Prostate gland (tissue), 2 donors: ENCODE measurements at regions not wholly inside any gene's neighbourhood (a gene's known extent, or its start where the extent isn't known, plus 50 kb on each side); places are given as distances from the start of the nearest gene placed in this dataset.
"Not testable (repeated sequence)": the region's sequence is repeated elsewhere in the genome, so short reads cannot be mapped to it uniquely, and the experiment has no call there.

Source experiments
- DNase-seq: peaks from one replicate; pipeline ENCODE4 v3.0.0-alpha.2; 2019; ENCODE audit warnings: low spot score
- H3K27ac ChIP-seq, 2 donors: fragments of 200-600 bp; sonication (generic); 2 replicates each; pipeline ENCODE4 v1.5.1; 2017 to 2019
- H3K27me3 ChIP-seq: fragments of 200-600 bp; sonication (generic); replicated peaks from 2 replicates; pipeline ENCODE4 v1.5.1; 2019; ENCODE audit not compliant: insufficient read depth
- H3K36me3 ChIP-seq, 2 donors: fragments of 200-600 bp; sonication (generic); 1 replicate in 1 of 2; 2 replicates in 1 of 2; pipeline versions ENCODE4 v1.5.1 to v1.8.1; 2017 to 2019
- H3K4me1 ChIP-seq: fragments of 200-600 bp; sonication (generic); replicated peaks from 2 replicates; pipeline ENCODE4 v1.5.1; 2019
- H3K4me3 ChIP-seq, 2 donors: fragments of 200-600 bp; sonication (generic); 2 replicates each; pipeline ENCODE4 v1.5.1; 2017 to 2019
- H3K9me3 ChIP-seq: fragments of 200-600 bp; sonication (generic); 2 replicates; pipeline ENCODE4 v1.5.1; 2017
- POLR2A ChIP-seq: fragments of 450-650 bp; IDR thresholded peaks from one replicate; pipeline ENCODE4 v1.6.1; 2016; ENCODE audit warnings: antibody characterized with exemption, mild to moderate bottlenecking
- POLR2AphosphoS5 ChIP-seq: sonication (generic); formaldehyde crosslinking; IDR thresholded peaks from one replicate; pipeline ENCODE4 v1.6.1; 2017; ENCODE audit warnings: antibody characterized with exemption
- WGBS: methylation state at CpG from one replicate; pipeline ENCODE4 v1.1.5; 2018; 5-methylcytosine and 5-hydroxymethylcytosine counted together
- intact Hi-C: fragments of 100-400 bp; cut with DNase I; formaldehyde crosslinking; loops from one replicate; pipeline ENCODE4 v1.14.2; 2022
- TF ChIP-seq, protein P1 (sequence below), 4 experiments: fragments of 200-600 bp in 2 of 4; fragments of 450-650 bp in 2 of 4; sonication (generic) in 2 of 4; IDR thresholded peaks; 1 replicate in 3 of 4; 2 replicates in 1 of 4; pipeline ENCODE4 v1.5.1; 2016 to 2019; ENCODE audit warnings: antibody characterized with exemption in 4 of 4, mild to moderate bottlenecking in 2 of 4, moderate library complexity in 2 of 4

DNA sequence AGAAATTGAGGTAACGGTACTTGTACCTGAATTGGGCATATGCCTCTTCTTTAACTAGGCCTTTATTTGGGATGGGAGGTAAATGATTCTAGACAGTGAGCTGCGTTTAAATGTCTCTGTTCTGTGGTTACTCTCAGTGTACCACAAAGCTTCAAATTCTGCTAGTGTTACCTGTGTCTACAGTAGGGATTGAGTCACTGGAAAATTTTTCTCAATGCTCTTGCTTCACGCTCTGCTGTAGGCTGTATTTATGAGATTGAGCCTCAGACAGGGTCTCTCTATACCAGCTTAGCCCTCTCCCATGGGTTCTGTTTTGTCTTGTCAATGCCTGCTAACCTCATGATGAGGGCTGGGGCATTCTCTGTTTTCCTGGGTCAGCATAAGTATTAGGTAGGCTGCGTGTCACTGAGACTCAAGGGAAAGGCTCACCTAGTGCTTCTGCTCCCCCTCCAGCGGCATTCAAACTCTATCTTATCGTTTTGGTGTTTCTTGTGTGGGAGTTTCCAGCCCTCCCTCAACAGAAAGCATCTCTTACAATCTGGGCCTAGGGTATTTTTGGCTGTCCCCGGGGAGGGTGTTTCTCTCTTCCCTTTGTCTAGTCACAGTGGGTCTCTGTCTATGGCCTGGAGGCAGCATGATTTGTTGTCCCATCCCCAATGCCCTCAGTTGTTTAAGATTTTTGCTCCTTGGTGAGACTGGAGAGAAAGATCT is 285.8 kb downstream of the ADGRD1 start:
- intact Hi-C loops, result no loop called here

GRCh38 chr12:131241517-131241916 is 287.8 kb downstream of the ADGRD1 start:
- Histone ChIP-seq H3K4me3 (no peak overlapping the region), H3K27ac (no peak overlapping the region), H3K36me3 (no peaks in the 10 kb centered on the region), H3K4me1 (no peaks in the 10 kb centered on the region), H3K27me3 (no peaks in the 10 kb centered on the region), H3K9me3 (no peaks in the 10 kb centered on the region)
- TF ChIP-seq, protein P1, sequence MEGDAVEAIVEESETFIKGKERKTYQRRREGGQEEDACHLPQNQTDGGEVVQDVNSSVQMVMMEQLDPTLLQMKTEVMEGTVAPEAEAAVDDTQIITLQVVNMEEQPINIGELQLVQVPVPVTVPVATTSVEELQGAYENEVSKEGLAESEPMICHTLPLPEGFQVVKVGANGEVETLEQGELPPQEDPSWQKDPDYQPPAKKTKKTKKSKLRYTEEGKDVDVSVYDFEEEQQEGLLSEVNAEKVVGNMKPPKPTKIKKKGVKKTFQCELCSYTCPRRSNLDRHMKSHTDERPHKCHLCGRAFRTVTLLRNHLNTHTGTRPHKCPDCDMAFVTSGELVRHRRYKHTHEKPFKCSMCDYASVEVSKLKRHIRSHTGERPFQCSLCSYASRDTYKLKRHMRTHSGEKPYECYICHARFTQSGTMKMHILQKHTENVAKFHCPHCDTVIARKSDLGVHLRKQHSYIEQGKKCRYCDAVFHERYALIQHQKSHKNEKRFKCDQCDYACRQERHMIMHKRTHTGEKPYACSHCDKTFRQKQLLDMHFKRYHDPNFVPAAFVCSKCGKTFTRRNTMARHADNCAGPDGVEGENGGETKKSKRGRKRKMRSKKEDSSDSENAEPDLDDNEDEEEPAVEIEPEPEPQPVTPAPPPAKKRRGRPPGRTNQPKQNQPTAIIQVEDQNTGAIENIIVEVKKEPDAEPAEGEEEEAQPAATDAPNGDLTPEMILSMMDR (IDR thresholded peaks at IDR 0.05), result no peak
- TF ChIP-seq POLR2AphosphoS5 (no peak), POLR2A (no peak)
- intact Hi-C loops, result no loop called here
- no peak for DNase-seq

More for the DNA sequence above, 285.8 kb downstream of the ADGRD1 start:
- no peak overlapping the region for H3K27ac ChIP-seq
- no peaks in the 10 kb centered on the region for H3K9me3 ChIP-seq
- no peak for TF ChIP-seq POLR2A
- TF ChIP-seq POLR2AphosphoS5, result no peak
- TF ChIP-seq, protein P1 (IDR thresholded peaks at IDR 0.05), result no peak
- 87% methylated on average over 7 of the region's 7 CpGs for WGBS
- no peaks in the 10 kb centered on the region for H3K4me1 ChIP-seq
- H3K4me3 ChIP-seq, result no peak overlapping the region
- H3K27me3 ChIP-seq, result no peaks in the 10 kb centered on the region
- H3K36me3 ChIP-seq, result no peaks in the 10 kb centered on the region
- DNase-seq, result no peak

- TF ChIP-seq, protein P1 (IDR thresholded peaks at IDR 0.05), result no peak
- no peak for TF ChIP-seq POLR2AphosphoS5
- no peak for TF ChIP-seq POLR2A
- WGBS, result 87% methylated on average over 5 of the region's 5 CpGs
- Histone ChIP-seq H3K36me3 (no peaks in the 10 kb centered on the region), H3K4me1 (no peaks in the 10 kb centered on the region), H3K4me3 (no peak overlapping the region), H3K27ac (no peak overlapping the region), H3K9me3 (no peaks in the 10 kb centered on the region), H3K27me3 (no peaks in the 10 kb centered on the region)
- intact Hi-C loops, result no loop called here
- no peak for DNase-seq
These were observed 289.2 kb downstream of the ADGRD1 start for GRCh38 chr12:131242741-131243496.

DNA sequence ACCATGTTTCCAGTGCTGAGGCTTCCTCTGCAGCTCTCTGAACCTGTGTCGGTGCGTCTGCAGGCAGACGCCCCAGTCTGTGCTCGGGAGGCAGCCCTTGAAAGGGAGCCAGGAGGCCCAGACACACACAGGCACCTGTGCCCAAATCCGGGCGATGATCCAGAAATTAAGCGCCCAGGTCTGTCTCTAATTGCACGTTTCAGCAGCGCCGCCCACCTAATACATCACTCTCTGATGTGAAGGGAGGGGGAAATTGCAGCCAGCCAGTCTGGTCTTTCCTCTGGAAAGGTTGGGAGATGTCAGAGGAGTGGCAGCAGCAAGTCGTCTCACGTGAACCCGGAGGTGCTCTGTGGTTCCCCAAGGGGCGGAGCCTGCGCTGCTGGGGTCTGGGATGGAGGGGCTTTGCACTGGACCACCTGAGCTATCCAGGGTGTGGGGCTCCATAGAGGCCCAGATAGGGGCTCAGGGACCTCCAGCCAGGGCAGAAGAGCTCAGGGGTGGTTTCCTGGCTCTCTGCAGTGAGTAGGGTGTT is 290.5 kb downstream of the ADGRD1 start:
- H3K36me3 ChIP-seq, H3K27ac ChIP-seq, intact Hi-C loops, DNase-seq, H3K4me3 ChIP-seq, H3K4me1 ChIP-seq, H3K27me3 ChIP-seq, H3K9me3 ChIP-seq: not testable (repeated sequence)
- WGBS, result 33% methylated on average over 9 of the region's 15 CpGs

DNA sequence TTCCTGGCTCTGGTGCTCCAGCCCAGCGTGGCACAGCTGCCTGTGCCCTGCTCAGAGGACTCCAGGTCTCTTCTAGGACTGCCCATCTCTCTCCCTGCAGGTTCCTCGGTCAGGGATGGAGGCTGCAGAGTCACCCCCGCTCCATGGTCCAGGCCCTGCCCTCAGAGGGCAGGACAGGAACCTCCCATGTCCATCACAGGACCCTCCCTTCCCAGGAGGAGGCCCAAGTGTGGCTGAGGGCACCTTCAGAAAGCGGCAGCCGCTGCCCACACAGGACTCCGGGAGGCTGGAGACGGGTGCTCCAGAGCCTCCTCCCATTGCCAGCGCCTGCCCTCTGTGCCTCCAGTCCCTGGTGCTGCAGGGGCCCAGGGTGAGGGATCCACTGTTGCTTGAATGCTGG is 291.5 kb downstream of the ADGRD1 start:
- H3K36me3 ChIP-seq, intact Hi-C loops, DNase-seq, H3K4me3 ChIP-seq, H3K27me3 ChIP-seq, H3K27ac ChIP-seq, H3K9me3 ChIP-seq, H3K4me1 ChIP-seq: not testable (repeated sequence)
- WGBS, result 94% methylated on average over 6 of the region's 8 CpGs
